NCI-H2196 treated with DMSO at 0.1 percent for 48 hours (cell line): ENCODE measurements at regions not wholly inside any gene's neighbourhood (a gene's known extent, or its start where the extent isn't known, plus 50 kb on each side); places are given as distances from the start of the nearest gene placed in this dataset.
"Not testable (repeated sequence)": the region's sequence is repeated elsewhere in the genome, so short reads cannot be mapped to it uniquely, and the experiment has no call there.

Experiments
- DNase-seq: peaks from one replicate; lab custom pipeline; 2025; ENCODE audit not compliant: unreplicated experiment; lab: John Stamatoyannopoulos, UW

GRCh38 chr4:26044524-26044923 is 130.5 kb downstream of the SMIM20 start:
- DNase-seq = no peak

DNA sequence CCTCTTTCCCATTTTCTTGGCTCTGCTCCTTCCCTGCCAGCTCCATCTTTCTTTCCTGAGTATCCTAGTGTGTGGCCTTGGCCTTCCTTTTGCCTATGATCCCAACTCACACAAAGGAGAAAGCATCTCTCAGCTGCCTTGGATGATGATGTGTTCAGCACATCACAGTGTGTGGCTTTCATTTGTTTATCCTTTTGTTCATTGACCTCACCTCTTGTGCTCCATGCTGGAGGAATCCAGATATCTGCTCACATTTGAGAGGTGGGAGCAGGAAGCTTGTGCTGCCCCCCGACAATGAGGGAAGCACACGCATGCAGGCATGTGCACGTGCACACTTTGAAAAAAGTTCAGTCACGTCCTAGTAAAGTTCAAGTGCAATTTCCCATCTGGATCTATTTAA is 131.0 kb downstream of the SMIM20 start:
- no peak for DNase-seq

DNA sequence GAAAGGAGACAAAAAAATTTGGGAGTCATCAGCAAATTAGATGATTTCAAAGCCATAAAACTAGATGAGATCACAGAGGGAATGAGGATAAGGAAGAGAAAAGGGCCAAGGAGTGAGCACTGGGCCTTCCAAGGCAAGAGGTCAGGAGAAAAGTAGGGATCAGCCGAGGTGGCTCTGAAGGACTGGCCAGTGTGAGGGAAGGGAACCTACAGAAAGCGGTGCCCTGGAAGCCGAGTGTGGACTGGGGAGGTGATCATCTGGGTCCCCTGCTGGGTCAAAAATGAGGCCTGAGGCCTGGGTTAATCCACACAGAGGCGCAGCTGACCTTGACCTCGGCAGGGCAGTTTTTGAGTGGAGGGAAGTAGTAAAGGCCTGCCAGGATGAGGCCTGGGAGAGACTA is 133.8 kb downstream of the SMIM20 start:
- no peak for DNase-seq

- DNase-seq = no peak
These were observed 134.4 kb downstream of the SMIM20 start for GRCh38 chr4:26048378-26048882.

GRCh38 chr4:26048950-26049349 is 134.9 kb downstream of the SMIM20 start:
- DNase-seq = no peak

GRCh38 chr4:26049447-26049846 is 135.4 kb downstream of the SMIM20 start:
- DNase-seq = no peak

- DNase-seq = no peak
These were observed 136.2 kb downstream of the SMIM20 start for GRCh38 chr4:26050212-26050643.

- DNase-seq = no peak
These were observed 136.7 kb downstream of the SMIM20 start for GRCh38 chr4:26050671-26051070.

GRCh38 chr4:26051240-26051639 is 137.2 kb downstream of the SMIM20 start:
- no peak for DNase-seq

DNA sequence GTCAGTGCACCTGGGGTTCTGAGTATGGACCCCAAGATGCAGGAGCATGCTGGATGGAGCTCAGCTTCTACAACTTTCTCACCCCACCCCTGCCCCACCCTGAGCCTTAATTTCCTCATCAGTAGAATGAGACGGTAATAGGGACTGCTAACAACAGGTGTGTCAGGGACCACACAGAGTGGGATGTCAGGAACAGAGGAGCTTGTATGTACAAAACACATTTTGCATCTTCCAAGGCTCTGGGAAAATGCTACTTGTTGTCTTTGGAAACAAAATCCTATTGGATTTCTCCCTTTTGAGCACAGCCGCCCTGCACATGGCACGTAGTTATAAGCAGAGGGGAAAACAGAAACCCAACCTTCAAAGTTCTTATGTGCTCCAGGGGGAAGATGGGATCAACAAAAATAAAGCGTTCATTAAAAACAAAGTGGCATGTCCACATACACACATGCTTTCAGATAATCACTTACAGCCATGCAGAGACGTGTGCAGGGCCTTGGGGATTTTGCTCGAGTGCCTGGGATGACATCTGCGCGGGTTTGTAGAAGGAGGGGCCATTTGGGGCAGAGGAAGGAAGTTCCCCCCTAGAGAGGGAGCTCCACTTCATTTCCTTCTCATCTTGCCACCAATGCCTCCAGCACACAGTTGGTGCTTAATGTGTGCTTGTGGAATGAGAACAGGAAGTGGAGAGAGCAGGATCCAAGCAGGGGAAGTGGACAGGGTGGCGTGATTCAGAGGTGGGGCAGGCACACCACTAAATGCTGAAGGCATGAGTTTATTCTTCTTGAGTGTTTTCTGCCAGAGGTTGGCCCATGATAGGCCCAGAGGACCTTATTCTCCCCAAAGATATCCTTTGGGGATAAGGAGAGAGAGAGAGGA is 138.9 kb downstream of the SMIM20 start:
- DNase-seq = no peak

GRCh38 chr4:26053761-26054160 is 139.7 kb downstream of the SMIM20 start:
- no peak for DNase-seq

GRCh38 chr4:26055855-26056254 is 141.8 kb downstream of the SMIM20 start:
- DNase-seq = no peak

DNA sequence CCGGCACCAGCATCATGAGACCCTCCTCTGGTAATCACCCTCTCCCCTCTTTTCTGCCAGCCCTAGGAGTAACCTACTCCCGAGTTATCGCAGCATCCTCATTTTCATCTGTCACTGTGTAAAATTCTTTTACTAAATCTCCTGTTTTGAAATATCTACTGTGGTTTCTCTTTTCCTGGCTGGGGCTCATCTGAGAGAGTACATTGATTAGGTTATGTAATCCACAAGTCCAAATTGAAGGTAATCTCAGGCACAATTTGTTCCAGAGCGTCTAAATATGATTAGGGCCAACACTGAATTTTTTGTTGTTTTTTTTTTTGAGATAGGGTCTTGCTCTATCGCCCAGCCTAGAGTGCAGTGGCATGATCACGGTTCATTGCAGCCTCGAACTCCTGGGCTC is 142.4 kb downstream of the SMIM20 start:
- DNase-seq = no peak

DNA sequence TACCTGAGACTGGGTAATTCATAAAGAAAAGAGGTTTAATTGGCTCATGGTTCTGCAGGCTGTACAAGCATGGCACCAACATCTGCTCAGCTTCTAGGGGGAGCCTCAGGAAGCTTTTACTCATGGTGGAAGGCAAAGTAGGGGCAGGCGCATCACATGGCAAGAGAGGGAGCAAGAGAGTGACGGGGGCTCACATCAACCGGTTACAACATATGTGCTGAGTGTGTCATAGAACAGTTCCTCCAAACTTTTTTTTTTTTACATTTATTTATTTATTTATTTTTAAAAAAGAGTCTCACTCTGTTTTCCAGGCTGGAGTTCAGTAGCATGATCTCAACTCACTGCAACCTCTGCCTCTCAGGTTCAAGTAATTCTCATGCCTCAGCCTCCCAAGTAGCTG is 143.8 kb downstream of the SMIM20 start:
- DNase-seq = not testable (repeated sequence)

DNA sequence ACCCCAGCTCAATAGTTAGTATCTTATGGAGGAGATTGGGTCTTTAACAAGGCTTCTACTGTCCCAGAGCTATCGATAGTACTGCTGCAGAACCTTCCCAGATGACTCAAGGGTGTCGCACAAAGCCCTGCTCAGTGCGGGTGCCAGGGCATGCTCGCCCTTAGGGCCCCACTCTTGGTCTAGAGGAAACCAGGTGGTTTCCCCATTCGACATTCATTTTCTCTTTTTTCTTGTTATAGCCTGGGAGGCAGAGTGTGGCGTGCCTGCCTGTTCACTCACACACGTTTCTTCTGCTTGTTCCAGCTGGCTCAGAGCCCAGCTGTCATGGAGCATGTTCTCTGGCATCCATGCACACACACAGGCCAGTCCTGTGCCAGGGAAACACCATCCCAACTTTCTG is 144.5 kb downstream of the SMIM20 start:
- no peak for DNase-seq

DNA sequence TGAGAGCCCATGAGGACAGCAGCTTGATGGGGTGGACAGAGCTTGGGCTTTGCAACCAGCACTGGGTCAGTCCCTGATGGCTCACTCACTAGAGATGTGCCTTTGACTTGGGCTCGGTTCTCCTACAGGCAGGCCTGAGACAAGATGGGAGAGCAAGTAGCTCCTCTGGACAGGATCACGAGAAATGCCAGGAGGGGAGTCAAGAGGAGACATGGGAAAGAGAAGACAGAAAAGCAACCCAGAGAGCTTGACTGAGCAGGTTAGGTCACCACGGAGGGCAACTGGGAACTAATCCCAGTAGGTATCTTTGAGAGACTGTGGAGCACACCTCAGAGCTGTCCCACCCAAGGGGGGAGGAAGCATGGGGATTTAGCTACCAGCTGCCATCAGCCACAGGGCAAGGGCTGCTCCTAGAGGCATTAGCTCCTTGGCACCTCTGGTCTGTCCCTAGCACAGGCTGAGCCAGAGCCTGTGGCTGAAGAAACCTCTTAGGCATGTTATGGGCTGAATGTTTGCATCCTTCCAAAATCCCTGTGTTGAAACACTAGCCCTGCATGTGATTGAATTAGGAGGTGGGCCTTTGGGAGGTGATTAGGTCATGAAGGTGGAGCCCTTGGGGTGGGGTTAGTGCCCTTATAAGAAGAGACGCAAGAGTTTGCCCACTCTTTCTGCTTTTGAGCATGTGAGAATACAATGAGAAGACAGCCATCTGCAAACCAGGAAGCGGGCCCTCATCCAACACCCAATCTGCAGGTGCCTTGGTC is 145.6 kb downstream of the SMIM20 start:
- DNase-seq = no peak

DNA sequence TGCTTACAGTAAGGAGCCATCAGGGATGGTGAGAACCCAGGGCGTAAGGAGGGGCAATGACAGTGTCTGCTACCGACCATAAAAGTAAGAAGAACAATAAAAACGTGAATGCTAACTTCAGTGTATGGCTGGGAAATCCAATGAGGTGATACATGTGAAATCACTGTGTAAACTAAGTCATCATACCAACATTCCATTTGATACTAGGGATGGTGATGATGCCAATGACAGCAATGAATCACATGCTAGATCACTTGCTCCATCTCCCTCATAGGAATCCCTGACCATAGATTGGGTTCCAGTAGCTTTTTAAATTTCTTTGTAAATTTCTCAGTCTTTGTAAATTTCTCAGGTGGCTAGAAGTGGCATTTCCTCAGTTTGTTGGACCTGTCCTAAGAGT is 146.3 kb downstream of the SMIM20 start:
- no peak for DNase-seq

DNA sequence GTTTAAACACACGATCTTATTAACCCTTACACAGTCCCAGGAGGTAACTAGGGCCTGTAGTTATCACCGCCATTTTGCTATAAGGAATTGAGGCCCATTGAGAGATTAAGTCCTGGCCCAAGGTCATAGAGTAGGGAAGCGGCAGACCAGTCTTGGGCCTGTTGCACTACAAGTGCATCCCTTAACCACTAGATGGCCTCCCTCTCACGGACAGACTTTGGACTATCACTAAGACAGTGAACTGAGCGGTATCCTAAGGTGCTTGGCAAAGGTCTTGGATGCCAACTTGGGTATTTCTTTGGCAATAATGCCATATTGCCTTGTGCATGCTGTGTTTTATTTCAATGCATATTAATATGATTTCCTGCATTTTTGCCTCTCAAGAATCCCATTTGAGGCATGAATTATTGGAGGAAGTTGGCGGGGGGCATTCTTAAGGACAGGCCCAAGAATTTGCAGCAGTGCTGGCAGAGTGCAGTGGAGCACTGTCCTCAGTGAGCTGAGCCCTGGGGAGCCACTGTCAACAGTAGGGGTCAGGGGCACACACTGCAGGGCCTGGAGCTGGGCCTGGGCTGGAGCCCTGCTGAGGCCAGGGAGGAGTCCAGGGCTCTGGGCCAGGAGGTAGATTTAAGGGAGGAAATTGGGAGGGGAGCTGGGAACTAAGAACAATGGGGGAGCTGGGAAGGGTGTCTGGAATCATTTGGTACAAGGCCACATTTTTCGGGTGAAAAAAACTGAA is 147.4 kb downstream of the SMIM20 start:
- DNase-seq = no peak

GRCh38 chr4:26062215-26062614 is 148.2 kb downstream of the SMIM20 start:
- DNase-seq = no peak

- not testable (repeated sequence) for DNase-seq
These were observed 150.0 kb downstream of the SMIM20 start for GRCh38 chr4:26064009-26064408.

DNA sequence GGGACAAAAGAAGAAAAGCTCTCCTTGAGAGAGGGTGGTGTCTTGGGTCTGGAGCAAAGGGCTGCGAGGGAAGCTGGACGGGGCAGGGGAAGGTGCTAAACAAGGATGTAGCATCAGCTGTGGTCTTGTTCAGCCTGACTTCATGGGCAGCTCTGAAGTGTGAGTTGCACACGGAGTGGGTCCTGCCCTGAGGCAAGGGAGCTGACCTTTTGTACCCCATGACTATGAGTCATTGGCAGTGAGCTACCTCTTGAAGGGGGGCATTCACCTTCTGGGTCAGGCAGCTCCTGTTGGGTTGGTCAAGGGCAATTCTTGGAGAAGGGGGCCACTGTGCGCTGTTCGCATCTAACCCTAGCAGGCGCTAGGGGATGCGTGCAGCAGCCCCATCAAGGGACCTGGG is 151.8 kb downstream of the SMIM20 start:
- no peak for DNase-seq
